ENCODE measurements at regions not wholly inside any gene's neighbourhood (a gene's known extent, or its start where the extent isn't known, plus 50 kb on each side); places are given as distances from the start of the nearest gene placed in this dataset.

GRCh38 chr11:15539645-15540044 is 424.9 kb downstream of the INSC start:
- Histone ChIP-seq H3K27ac (ENCODE audit: low read length) (no peak overlapping the region), H3K9me3 (ENCODE audit: control insufficient read depth, insufficient read depth, low read length) (no peaks in the 10 kb centered on the region), H3K27me3 (ENCODE audit: control insufficient read depth, insufficient read depth, low read length) (no peaks in the 10 kb centered on the region), H3K36me3 (ENCODE audit: control insufficient read depth, insufficient read depth, low read length) (no peaks in the 10 kb centered on the region), H3K4me3 (ENCODE audit: low read length) (no peak overlapping the region), H3K4me1 (ENCODE audit: control insufficient read depth, insufficient read depth, low read length) (no peaks in the 10 kb centered on the region)
- Mint-ChIP-seq H3K4me3 (no peak overlapping the region), H3K27ac (no peak overlapping the region), H3K9me3 (peaks cover 3 to 10% of the 10 kb centered on the region in 2 donors), H3K4me1 (no peaks in the 10 kb centered on the region), H3K36me3 (no peaks in the 10 kb centered on the region), H3K27me3 (ENCODE audit: low read depth in 2 of 2) (no peaks in the 10 kb centered on the region)
- intact Hi-C loops (cut with micrococcal nuclease), result no loop called here
- no peak for TF ChIP-seq CTCF (IDR thresholded peaks at IDR 0.05)
- no peak for ATAC-seq
- DNase-seq, result no peak
- WGBS (ENCODE audit: insufficient coverage), result 54% methylated on average over 4 of the region's 4 CpGs

- no peaks in the 10 kb centered on the region for H3K27me3 Mint-ChIP-seq (ENCODE audit: low read depth in 2 of 2)
These were observed 426.4 kb downstream of the INSC start for GRCh38 chr11:15541079-15541478.

GRCh38 chr11:15544353-15544752 is 429.6 kb downstream of the INSC start:
- H3K4me1 Mint-ChIP-seq, result no peaks in the 10 kb centered on the region
- peaks cover 3 to 7% of the 10 kb centered on the region in 2 donors for H3K9me3 Mint-ChIP-seq
- no peaks in the 10 kb centered on the region for H3K36me3 Mint-ChIP-seq
- no peak overlapping the region for H3K4me3 ChIP-seq (ENCODE audit: low read length)
- no peaks in the 10 kb centered on the region for H3K9me3 ChIP-seq (ENCODE audit: control insufficient read depth, insufficient read depth, low read length)
- no peak overlapping the region for H3K27ac Mint-ChIP-seq
- H3K27me3 ChIP-seq (ENCODE audit: control insufficient read depth, insufficient read depth, low read length), result no peaks in the 10 kb centered on the region
- no peak for TF ChIP-seq CTCF (IDR thresholded peaks at IDR 0.05)
- intact Hi-C loops (cut with micrococcal nuclease), result no loop called here
- no peak overlapping the region for H3K27ac ChIP-seq (ENCODE audit: low read length)
- H3K4me1 ChIP-seq (ENCODE audit: control insufficient read depth, insufficient read depth, low read length), result no peaks in the 10 kb centered on the region
- no peak overlapping the region for H3K4me3 Mint-ChIP-seq
- DNase-seq (no peak), ATAC-seq (no peak)
- 81% methylated on average over 4 of the region's 5 CpGs for WGBS (ENCODE audit: insufficient coverage)
- no peaks in the 10 kb centered on the region for H3K36me3 ChIP-seq (ENCODE audit: control insufficient read depth, insufficient read depth, low read length)
- H3K27me3 Mint-ChIP-seq (ENCODE audit: low read depth in 2 of 2), result no peaks in the 10 kb centered on the region

More at GRCh38 chr11:15541079-15541478, 426.4 kb downstream of the INSC start:
- H3K27ac ChIP-seq (ENCODE audit: low read length), result no peak overlapping the region
- no CpG with 5 or more reads among the region's 3 CpGs for WGBS (ENCODE audit: insufficient coverage)
- no peaks in the 10 kb centered on the region for H3K27me3 ChIP-seq (ENCODE audit: control insufficient read depth, insufficient read depth, low read length)
- no peak for DNase-seq
- no peak for TF ChIP-seq CTCF (IDR thresholded peaks at IDR 0.05)
- no peaks in the 10 kb centered on the region for H3K36me3 ChIP-seq (ENCODE audit: control insufficient read depth, insufficient read depth, low read length)
- intact Hi-C loops (cut with micrococcal nuclease), result no loop called here
- H3K9me3 ChIP-seq (ENCODE audit: control insufficient read depth, insufficient read depth, low read length), result no peaks in the 10 kb centered on the region
- Mint-ChIP-seq H3K27ac (no peak overlapping the region), H3K4me3 (no peak overlapping the region), H3K36me3 (no peaks in the 10 kb centered on the region), H3K9me3 (peaks cover 3 to 10% of the 10 kb centered on the region in 2 donors), H3K4me1 (no peaks in the 10 kb centered on the region)
- no peak overlapping the region for H3K4me3 ChIP-seq (ENCODE audit: low read length)
- no peak for ATAC-seq
- H3K4me1 ChIP-seq (ENCODE audit: control insufficient read depth, insufficient read depth, low read length), result no peaks in the 10 kb centered on the region

- no peaks in the 10 kb centered on the region for H3K36me3 Mint-ChIP-seq
- H3K4me3 Mint-ChIP-seq, result no peak overlapping the region
- H3K27me3 Mint-ChIP-seq (ENCODE audit: low read depth in 2 of 2), result no peaks in the 10 kb centered on the region
- peaks cover 0 to 7% of the 10 kb centered on the region in 2 donors for H3K9me3 Mint-ChIP-seq
- intact Hi-C loops (cut with micrococcal nuclease), result no loop called here
- no peak overlapping the region for H3K4me3 ChIP-seq (ENCODE audit: low read length)
- no peak for DNase-seq
- H3K27ac ChIP-seq (ENCODE audit: low read length), result no peak overlapping the region
- ATAC-seq, result no peak
- no peak for TF ChIP-seq CTCF (IDR thresholded peaks at IDR 0.05)
- H3K27me3 ChIP-seq (ENCODE audit: control insufficient read depth, insufficient read depth, low read length), result no peaks in the 10 kb centered on the region
- no peaks in the 10 kb centered on the region for H3K4me1 Mint-ChIP-seq
- no peaks in the 10 kb centered on the region for H3K36me3 ChIP-seq (ENCODE audit: control insufficient read depth, insufficient read depth, low read length)
- no peak overlapping the region for H3K27ac Mint-ChIP-seq
- no peaks in the 10 kb centered on the region for H3K4me1 ChIP-seq (ENCODE audit: control insufficient read depth, insufficient read depth, low read length)
- WGBS (ENCODE audit: insufficient coverage), result 96% methylated on average over 3 of the region's 3 CpGs
- H3K9me3 ChIP-seq (ENCODE audit: control insufficient read depth, insufficient read depth, low read length), result no peaks in the 10 kb centered on the region
These were observed 433.0 kb downstream of the INSC start for GRCh38 chr11:15547685-15548084.

Data from natural killer cell (primary cell).